Breast epithelium (tissue), 4 donors: ENCODE measurements at regions not wholly inside any gene's neighbourhood (a gene's known extent, or its start where the extent isn't known, plus 50 kb on each side); places are given as distances from the start of the nearest gene placed in this dataset.

ENCODE experiments used
- DNase-seq, 2 donors: peaks; one replicate each; pipeline ENCODE4 v3.0.0-alpha.2; 2019; ENCODE audit warnings: low spot score in 2 of 2
- H3K27ac ChIP-seq, 2 donors: fragments of 200-600 bp; sonication (generic) in 1 of 2; one replicate each; pipeline ENCODE4 v1.5.1; 2016 to 2019; ENCODE audit warnings: mild to moderate bottlenecking in 1 of 2
- H3K27me3 ChIP-seq, 2 donors: fragments of 200-600 bp; sonication (generic) in 1 of 2; one replicate each; pipeline versions ENCODE4 v1.5.1 to v1.6.0; 2017 to 2019; ENCODE audit warnings: control low read depth in 1 of 2, mild to moderate bottlenecking in 1 of 2
- H3K36me3 ChIP-seq: fragments of 200-600 bp; one replicate; pipeline ENCODE4 v1.5.1; 2019
- H3K4me1 ChIP-seq, 2 donors: fragments of 200-600 bp; sonication (generic); one replicate each; pipeline ENCODE4 v1.5.1; 2016 to 2019; ENCODE audit warnings: control low read depth in 1 of 2
- H3K4me3 ChIP-seq, 3 donors: fragments of 200-600 bp; sonication (generic); 1 replicate in 2 of 3; 2 replicates in 1 of 3; pipeline ENCODE4 v1.5.1; 2016 to 2019; ENCODE audit warnings: mild to moderate bottlenecking in 3 of 3, moderate library complexity in 2 of 3
- H3K9me3 ChIP-seq, 2 donors: fragments of 200-600 bp; sonication (generic) in 1 of 2; one replicate each; pipeline ENCODE4 v1.5.1; 2016 to 2019; ENCODE audit warnings: control low read depth in 1 of 2
- CTCF ChIP-seq, 3 donors: fragments of 450-650 bp; IDR thresholded peaks; one replicate each; pipeline ENCODE4 v1.5.1; 2016 to 2017; ENCODE audit warnings: antibody characterized with exemption in 3 of 3, mild to moderate bottlenecking in 3 of 3, moderate library complexity in 3 of 3
- POLR2A ChIP-seq: fragments of 450-650 bp; IDR thresholded peaks from one replicate; pipeline ENCODE4 v1.6.1; 2016; ENCODE audit warnings: antibody characterized with exemption, mild to moderate bottlenecking, moderate library complexity
- POLR2AphosphoS5 ChIP-seq, 3 donors: sonication (generic); formaldehyde crosslinking; IDR thresholded peaks; one replicate each; pipeline ENCODE4 v1.6.1; 2017; ENCODE audit warnings: antibody characterized with exemption in 3 of 3
- intact Hi-C: fragments of 100-400 bp; cut with DNase I; formaldehyde crosslinking; loops from one replicate; pipeline ENCODE4 v1.15.1; 2023; ENCODE audit warnings: low total_unique reads

DNA sequence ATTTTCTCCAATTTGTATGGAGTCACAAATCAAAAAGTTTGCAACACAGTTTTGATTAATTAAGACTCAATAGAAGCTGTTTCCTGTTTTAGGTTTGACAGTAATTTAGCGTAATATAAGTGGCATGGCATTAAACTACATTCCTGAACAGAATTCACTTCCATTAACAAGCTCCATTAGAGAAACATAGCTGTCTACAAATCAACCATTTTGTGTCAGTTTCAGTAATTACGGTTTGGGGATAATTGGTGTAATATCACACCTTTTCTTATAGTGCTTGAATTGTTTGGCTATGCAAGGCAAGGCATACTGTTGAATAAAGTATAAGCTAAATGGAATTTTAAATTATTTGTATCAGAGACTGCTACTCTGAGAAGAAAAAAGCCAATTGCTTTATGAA lies 585.5 kb downstream of the CBLN2 start:
- Histone ChIP-seq H3K4me1 (no peaks in the 10 kb centered on the region), H3K27ac (no peak overlapping the region), H3K27me3 (no peaks in the 10 kb centered on the region), H3K36me3 (no peaks in the 10 kb centered on the region), H3K4me3 (no peak overlapping the region), H3K9me3 (no peaks in the 10 kb centered on the region)
- no peak for TF ChIP-seq CTCF (IDR thresholded peaks at IDR 0.05)
- no peak for TF ChIP-seq POLR2A
- TF ChIP-seq POLR2AphosphoS5 (IDR thresholded peaks at IDR 0.05), result no peak
- no peak for DNase-seq
- intact Hi-C loops, result no loop called here

- TF ChIP-seq POLR2AphosphoS5 (IDR thresholded peaks at IDR 0.05), result no peak
- TF ChIP-seq CTCF (IDR thresholded peaks at IDR 0.05), result no peak
- no peak for TF ChIP-seq POLR2A
- intact Hi-C loops, result loop anchor here (5.0 kb wide), 1 partner anchor 1009 kb away; no protein-coding TSS in a partner anchor
- no peaks in the 10 kb centered on the region for H3K4me1 ChIP-seq
Observed at GRCh38 chr18:71951001-71951400, 593.1 kb downstream of the CBLN2 start.

DNA sequence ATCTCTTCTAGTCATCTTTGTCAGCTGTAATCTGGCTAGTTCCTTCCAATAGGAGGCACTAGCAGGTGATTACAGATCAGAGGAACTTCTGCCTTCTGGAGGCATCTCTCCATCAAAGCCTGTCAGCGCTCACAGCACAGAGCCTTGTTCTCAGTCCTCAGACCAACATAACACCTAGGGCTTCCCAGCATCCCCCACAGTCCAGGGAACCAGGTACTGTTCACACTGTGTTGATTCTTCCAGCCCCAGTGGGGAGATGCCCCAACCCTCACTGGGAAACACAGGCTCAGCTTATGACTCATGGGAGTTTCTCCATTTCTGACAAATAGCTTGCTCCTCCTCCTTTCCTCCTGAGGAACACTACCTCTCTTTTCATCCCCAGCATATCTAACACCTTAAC lies 601.7 kb downstream of the CBLN2 start:
- intact Hi-C loops, result no loop called here
- TF ChIP-seq POLR2A (no peak), POLR2AphosphoS5 (IDR thresholded peaks at IDR 0.05) (no peak)
- H3K4me3 ChIP-seq, result no peak overlapping the region

More at GRCh38 chr18:71951001-71951400, 593.1 kb downstream of the CBLN2 start:
- no peaks in the 10 kb centered on the region for H3K36me3 ChIP-seq
- no peaks in the 10 kb centered on the region for H3K9me3 ChIP-seq
- no peaks in the 10 kb centered on the region for H3K27me3 ChIP-seq
- no peak overlapping the region for H3K27ac ChIP-seq
- no peak for DNase-seq
- H3K4me3 ChIP-seq, result no peak overlapping the region

GRCh38 chr18:71939483-71939882 lies 604.7 kb downstream of the CBLN2 start:
- Histone ChIP-seq H3K4me1 (no peaks in the 10 kb centered on the region), H3K27ac (no peak overlapping the region), H3K36me3 (no peaks in the 10 kb centered on the region), H3K9me3 (no peaks in the 10 kb centered on the region), H3K4me3 (no peak overlapping the region), H3K27me3 (no peaks in the 10 kb centered on the region)
- no peak for DNase-seq
- TF ChIP-seq POLR2AphosphoS5 (IDR thresholded peaks at IDR 0.05) (no peak), CTCF (IDR thresholded peaks at IDR 0.05) (no peak), POLR2A (no peak)
- intact Hi-C loops, result no loop called here

More for the DNA sequence above, 601.7 kb downstream of the CBLN2 start:
- Histone ChIP-seq H3K36me3 (no peaks in the 10 kb centered on the region), H3K27me3 (no peaks in the 10 kb centered on the region), H3K27ac (no peak overlapping the region), H3K4me1 (no peaks in the 10 kb centered on the region), H3K9me3 (no peaks in the 10 kb centered on the region)
- no peak for DNase-seq

DNA sequence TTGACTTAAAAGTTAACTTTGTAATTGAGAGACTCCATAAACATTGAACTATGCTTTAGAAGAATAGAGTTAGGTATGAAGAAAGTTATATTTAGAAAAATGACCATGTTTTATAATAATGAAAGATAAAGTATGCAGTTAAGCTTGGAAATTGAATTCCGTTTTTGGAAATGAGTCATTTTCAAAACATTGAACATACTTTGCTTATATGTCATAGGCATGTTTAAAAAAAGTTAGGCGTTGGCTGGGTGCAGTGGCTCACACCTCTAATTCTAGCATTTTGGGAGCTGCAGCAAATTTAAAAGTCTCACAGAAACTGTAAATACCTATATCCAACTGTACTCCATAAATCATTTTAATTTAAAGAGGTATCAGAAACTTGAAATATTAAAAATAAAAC lies 607.4 kb downstream of the CBLN2 start:
- Histone ChIP-seq H3K4me3 (no peak overlapping the region), H3K27ac (no peak overlapping the region), H3K27me3 (no peaks in the 10 kb centered on the region), H3K36me3 (no peaks in the 10 kb centered on the region), H3K9me3 (no peaks in the 10 kb centered on the region), H3K4me1 (no peaks in the 10 kb centered on the region)
- TF ChIP-seq CTCF (IDR thresholded peaks at IDR 0.05) (no peak), POLR2AphosphoS5 (IDR thresholded peaks at IDR 0.05) (no peak), POLR2A (no peak)
- DNase-seq, result no peak
- intact Hi-C loops, result no loop called here

DNA sequence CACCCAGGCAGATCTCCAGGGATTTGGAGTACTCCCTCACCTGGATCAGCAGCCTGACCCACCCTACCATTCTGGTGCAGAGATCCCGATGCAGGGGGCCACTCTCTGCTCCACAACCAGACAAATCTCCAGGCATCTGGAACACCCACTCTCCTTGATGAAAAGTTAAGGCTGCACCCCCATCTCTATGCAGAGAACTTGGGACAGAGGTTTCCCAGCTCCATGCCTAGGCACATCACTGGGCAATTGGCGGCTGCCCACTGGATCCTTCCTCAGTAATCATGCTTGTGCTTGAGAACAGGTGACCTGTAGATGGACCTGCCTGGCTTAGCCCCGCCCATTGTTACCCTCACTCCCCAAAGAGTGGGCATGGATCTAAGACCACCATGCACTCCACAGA lies 624.9 kb downstream of the CBLN2 start:
- no peak for TF ChIP-seq POLR2AphosphoS5 (IDR thresholded peaks at IDR 0.05)
- TF ChIP-seq POLR2A, result no peak
- TF ChIP-seq CTCF (IDR thresholded peaks at IDR 0.05), result no peak
- Histone ChIP-seq H3K36me3 (no peaks in the 10 kb centered on the region), H3K27ac (no peak overlapping the region), H3K9me3 (peaks cover 0 to 18% of the 10 kb centered on the region in 2 donors), H3K27me3 (no peaks in the 10 kb centered on the region), H3K4me3 (no peak overlapping the region), H3K4me1 (no peaks in the 10 kb centered on the region)
- DNase-seq, result no peak
- intact Hi-C loops, result no loop called here
